Retinal pigment epithelial cell (primary cell): ENCODE measurements at regions not wholly inside any gene's neighbourhood (a gene's known extent, or its start where the extent isn't known, plus 50 kb on each side); places are given as distances from the start of the nearest gene placed in this dataset.

ENCODE experiments used
- DNase-seq: peaks from one replicate; pipeline ENCODE4 v3.0.0-alpha.2; 2010; ENCODE audit warnings: low read depth
- H3K4me3 ChIP-seq: 2 replicates; pipeline ENCODE4 v1.5.1; 2011; ENCODE audit warnings: mild to moderate bottlenecking, low read length, control low read depth, moderate library complexity
- TF ChIP-seq, protein P1 (sequence below): conservative IDR thresholded peaks from 2 replicates; pipeline ENCODE4 v1.5.1; 2011; ENCODE audit warnings: low read depth, low read length, control low read depth, inconsistent platforms

DNA sequence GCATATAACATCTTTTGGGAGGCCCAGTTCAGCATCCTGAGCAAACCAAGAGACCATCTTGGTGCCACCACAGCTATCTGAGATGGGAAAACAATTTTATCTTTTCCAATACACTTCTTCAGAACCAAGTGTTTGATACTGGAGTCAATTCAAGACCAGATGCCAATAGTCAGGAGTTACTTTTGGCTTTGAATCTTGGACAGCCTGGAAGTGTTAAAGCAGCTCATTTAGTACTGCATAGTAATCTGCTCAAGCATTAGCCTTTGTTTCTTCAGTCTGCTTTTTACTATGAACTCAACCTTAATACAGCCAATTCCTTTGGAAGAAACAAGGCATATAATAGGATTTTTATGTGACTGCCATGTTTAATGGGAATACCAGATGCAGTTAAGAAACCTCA lies 81.9 kb upstream of the TSPAN8 start:
- TF ChIP-seq, protein P1, sequence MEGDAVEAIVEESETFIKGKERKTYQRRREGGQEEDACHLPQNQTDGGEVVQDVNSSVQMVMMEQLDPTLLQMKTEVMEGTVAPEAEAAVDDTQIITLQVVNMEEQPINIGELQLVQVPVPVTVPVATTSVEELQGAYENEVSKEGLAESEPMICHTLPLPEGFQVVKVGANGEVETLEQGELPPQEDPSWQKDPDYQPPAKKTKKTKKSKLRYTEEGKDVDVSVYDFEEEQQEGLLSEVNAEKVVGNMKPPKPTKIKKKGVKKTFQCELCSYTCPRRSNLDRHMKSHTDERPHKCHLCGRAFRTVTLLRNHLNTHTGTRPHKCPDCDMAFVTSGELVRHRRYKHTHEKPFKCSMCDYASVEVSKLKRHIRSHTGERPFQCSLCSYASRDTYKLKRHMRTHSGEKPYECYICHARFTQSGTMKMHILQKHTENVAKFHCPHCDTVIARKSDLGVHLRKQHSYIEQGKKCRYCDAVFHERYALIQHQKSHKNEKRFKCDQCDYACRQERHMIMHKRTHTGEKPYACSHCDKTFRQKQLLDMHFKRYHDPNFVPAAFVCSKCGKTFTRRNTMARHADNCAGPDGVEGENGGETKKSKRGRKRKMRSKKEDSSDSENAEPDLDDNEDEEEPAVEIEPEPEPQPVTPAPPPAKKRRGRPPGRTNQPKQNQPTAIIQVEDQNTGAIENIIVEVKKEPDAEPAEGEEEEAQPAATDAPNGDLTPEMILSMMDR, result no peak
- no peak for DNase-seq
- H3K4me3 ChIP-seq, result no peak overlapping the region

DNA sequence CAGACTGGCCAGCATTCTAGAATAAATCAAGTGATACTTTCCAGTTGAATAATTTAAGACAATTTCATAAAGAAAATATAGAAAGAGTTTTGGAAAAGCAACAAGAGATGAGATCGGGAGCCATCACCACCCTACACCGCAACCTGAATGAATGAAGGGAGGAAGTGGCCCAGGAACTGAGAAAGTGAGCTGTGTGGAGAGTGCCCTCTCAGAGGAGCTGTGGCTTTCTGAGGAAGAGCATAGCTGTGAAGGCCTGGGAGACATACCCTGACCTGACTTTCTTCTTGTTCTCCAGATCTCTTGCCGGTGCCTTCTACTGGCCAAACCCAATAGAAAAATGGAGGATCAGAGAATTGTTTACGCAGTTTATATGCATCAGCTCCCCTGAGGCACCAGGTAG lies 79.3 kb upstream of the TSPAN8 start:
- DNase-seq, result no peak
- TF ChIP-seq, protein P1, result no peak
- no peak overlapping the region for H3K4me3 ChIP-seq

DNA sequence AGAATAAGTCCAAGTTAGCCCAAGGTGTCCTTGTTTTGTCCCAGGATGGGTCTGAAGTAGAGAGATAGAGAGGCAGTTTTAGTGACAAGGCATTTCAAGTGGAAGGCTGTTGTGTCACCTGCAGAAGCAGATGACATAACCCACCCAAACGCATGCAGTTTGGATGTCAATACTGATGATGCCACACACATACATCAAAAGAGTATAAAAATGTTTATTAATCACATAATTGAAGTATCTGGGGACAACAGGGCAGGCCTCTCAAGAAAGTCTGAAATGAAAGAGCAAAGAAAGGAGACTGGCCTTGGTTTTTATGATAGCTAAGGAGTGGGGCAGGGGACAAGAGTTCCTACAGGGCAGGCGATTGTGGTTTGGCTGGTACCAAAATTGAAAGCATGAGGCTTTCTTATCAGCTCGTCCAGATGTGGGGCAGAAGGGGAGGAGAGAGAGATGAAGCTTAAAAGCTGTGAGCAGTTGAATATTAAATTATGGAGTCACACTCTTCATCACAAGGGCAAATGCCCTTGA lies 78.4 kb upstream of the TSPAN8 start:
- TF ChIP-seq, protein P1, result no peak
- H3K4me3 ChIP-seq, result no peak overlapping the region
- no peak for DNase-seq

DNA sequence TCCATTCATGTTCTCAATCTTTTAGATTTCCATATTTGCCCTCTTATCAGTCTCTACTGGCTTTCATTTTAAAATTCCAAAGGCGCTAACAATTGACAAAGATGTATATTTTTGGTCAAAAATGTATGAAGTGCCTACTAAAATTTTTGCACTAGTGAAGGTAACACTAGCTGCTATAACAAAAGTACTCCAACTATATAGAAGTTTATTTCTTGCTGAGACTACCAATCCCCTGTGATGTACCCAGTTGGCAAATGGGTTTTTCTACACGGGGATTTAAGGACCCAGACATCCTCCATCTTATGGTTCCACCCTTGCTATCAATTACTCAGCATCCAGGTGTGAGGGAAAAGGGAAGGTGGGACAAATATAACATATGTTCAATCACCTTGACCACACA lies 75.3 kb upstream of the TSPAN8 start:
- TF ChIP-seq, protein P1, result no peak
- DNase-seq, result no peak
- H3K4me3 ChIP-seq, result no peak overlapping the region

DNA sequence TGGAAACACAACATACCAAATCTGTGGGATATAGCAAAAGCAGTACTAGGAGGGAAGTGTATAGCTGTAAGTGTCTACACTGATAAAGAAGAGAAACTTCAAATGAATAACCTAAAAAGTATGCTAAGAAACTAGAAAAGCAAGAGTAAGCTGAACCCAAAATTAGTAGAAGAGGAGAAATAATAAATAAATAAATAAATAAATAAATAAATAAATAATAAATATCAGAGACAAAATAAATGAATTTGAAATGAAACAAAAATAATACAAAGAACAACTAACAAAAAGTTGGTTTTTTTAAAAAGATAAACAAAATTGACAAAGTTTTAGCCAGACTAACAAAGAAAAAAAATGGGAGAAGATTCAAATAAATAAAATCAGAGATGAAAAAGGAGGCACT lies 72.7 kb upstream of the TSPAN8 start:
- H3K4me3 ChIP-seq, result no peak overlapping the region
- no peak for DNase-seq
- TF ChIP-seq, protein P1, result no peak

DNA sequence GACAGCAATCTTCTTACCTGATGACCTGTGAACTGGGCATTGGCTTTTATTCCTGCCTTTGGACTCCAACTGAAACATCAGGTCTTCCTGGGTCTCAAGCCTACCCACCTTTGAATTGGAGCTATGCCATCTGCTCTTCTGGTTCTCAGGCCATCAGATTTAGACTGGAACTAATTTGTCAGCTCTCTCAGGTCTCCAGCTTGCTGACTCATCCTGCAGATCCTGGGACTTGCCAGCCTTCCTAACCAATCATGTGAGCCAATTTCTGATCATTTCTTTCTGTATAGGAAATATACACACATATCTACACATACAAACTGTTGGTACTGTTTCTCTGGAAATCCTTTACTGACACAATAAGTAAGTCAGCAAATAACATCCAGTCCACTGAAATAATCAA lies 65.3 kb upstream of the TSPAN8 start:
- no peak overlapping the region for H3K4me3 ChIP-seq
- TF ChIP-seq, protein P1, result no peak
- no peak for DNase-seq

DNA sequence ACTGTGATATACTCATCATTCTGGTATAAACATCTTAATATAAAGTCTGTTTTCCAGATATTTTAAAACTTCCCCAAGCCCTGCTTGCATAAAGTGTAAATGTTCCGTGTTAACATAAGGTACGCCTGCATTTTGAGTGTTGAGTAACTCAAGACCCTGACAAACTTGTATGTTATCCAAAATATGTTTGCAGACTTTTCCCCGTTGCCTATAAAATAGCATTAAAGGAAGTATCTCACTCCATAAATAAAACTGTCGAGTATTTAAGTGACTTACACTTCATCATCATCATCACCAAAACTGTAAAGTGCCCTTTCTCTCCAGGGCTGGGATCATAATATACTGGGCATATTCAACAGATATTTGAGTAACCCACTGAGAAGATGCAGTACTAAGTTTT lies 64.6 kb upstream of the TSPAN8 start:
- TF ChIP-seq, protein P1, result no peak
- DNase-seq, result no peak
- H3K4me3 ChIP-seq, result no peak overlapping the region
